ENCODE measurements at regions not wholly inside any gene's neighbourhood (a gene's known extent, or its start where the extent isn't known, plus 50 kb on each side); places are given as distances from the start of the nearest gene placed in this dataset.

- no peak for DNase-seq (ENCODE audit: low spot score)
Measured at GRCh38 chr1:5812295-5812694, 179.9 kb downstream of the NPHP4 start.

- DNase-seq (ENCODE audit: low spot score) = no peak
Measured at GRCh38 chr1:5811419-5811818, 180.8 kb downstream of the NPHP4 start.

GRCh38 chr1:5810553-5811270 is 181.5 kb downstream of the NPHP4 start:
- DNase-seq (ENCODE audit: low spot score) = no peak

GRCh38 chr1:5810131-5810530 is 182.1 kb downstream of the NPHP4 start:
- no peak for DNase-seq (ENCODE audit: low spot score)

DNA sequence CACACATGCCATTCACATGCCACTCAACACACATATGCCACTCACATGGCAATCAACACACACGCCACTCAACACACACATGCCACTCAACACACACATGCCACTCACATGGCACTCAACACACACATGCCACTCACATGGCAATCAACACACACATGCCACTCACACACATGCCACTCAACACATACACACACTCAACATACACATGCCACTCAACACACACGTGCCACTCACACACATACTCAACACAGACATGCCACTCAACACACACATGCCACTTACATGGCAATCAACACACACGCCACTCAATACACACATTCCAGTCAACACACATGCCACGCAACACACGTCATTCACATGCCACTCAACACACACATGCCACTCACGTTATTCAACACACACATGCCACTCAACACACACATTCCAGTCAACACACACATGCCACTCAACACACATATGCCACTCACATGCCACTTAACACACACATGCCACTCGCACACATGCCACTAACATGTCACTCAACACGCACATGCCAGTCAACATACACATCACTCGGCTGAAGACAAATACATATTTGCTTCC is 182.9 kb downstream of the NPHP4 start:
- no peak for DNase-seq (ENCODE audit: low spot score)

- no peak for DNase-seq (ENCODE audit: low spot score)
Measured at GRCh38 chr1:5803851-5804250, 188.4 kb downstream of the NPHP4 start.

GRCh38 chr1:5802606-5803005 is 189.6 kb downstream of the NPHP4 start:
- DNase-seq (ENCODE audit: low spot score) = no peak

- no peak for DNase-seq (ENCODE audit: low spot score)
Measured at GRCh38 chr1:5798904-5799303, 193.3 kb downstream of the NPHP4 start.

DNA sequence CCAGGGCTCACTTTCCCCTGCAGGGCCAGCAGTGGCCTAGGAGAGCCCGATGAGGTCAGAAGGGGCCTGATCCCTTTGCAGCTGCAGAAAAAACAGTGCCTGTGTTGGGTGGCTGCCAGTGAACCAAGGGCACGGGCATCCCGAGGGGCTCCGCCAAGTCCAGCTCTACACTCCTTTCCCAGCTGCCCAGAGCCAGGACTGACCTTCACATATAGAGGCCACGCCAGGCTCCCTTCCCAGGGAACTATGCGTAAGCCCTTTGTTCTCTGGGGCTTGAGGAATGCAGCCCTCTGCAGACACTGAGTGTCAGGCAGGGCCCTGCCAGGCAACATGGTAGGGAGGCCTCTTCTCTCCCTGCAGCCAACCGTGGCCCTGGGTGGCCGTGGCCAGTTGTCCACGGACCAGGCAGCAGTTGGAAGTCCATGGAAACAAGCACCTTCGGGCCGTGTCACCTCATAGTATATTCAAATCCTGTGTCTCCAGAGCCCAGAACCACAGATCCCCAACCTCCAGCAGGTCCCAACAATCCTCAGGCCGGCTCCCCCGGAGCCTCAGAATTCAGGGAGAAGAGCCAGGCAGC is 194.0 kb downstream of the NPHP4 start:
- no peak for DNase-seq (ENCODE audit: low spot score)

DNA sequence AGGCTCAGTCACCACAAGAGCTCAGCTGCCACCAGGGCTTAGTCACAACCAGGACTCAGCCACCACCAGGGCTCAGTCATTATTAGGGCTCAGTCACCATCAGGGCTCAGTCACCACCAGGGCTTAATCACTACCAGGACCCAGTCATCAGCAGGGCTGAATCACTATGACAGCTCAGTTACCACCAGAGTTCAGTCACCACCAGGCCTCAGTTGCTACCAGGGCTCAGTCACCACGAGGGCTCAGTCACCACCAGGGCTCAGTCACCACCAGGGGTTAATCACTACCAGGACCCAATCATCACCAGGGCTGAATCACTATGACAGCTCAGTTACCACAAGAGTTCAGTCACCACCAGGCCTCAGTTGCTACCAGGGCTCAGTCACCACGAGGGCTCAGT is 196.2 kb downstream of the NPHP4 start:
- DNase-seq (ENCODE audit: low spot score) = no peak

GRCh38 chr1:5794279-5794678 is 197.9 kb downstream of the NPHP4 start:
- no peak for DNase-seq (ENCODE audit: low spot score)

GRCh38 chr1:5793516-5793915 is 198.7 kb downstream of the NPHP4 start:
- DNase-seq (ENCODE audit: low spot score) = no peak

GRCh38 chr1:5781079-5781478 is 211.1 kb downstream of the NPHP4 start:
- DNase-seq (ENCODE audit: low spot score) = no peak

DNA sequence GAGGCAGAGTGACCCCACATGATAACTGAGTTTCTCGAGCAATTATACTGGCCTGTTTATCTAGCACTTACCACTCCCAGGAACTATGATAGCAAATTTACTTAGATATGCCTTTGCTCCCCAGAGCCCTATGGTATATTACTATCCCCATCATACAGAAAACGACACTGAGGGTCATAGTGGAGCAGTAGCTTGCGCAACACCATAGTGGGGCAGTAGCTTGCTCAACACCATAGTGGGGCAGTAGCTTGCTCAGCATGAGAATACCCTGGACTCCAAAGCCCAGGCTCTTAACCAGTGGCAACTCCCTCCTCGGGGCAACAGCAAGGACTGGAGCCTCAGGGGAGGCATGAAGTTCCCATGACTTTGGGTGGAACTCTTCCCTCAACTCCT is 211.9 kb downstream of the NPHP4 start:
- no peak for DNase-seq (ENCODE audit: low spot score)

DNA sequence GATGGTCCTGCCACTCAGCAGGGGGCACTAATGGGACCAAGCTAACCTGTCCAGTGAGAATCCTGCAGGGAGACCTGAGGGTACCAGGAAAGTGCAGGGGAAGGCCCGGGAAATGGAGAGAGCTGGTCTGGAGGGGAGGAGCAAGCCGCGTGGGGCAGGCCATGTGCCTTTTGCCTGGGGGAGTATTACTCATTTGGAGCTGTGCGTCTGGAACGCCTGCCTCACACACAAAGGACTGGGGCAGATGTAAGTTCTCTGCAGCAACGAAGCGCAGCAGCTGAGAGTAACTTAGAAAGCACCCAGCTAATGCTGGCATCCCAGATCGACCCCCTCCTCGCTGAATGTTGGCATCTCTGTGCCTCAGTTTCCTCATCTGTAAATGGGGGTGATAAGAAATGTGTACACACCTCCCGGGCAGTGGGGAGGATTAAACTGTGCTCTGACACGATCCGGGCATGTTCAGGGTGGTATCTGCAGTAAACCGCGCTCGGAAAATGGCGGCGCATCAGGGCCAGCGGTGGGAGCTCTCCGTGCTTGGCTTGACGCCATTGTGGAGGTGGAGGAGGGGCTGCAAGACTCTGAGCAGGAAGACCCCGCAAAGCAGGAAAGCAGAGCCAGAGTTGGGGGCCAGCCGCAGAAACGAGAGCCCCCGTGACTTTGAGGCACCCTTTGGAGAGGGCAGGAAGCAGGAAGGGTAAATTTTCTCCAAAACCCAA is 212.5 kb downstream of the NPHP4 start:
- DNase-seq (ENCODE audit: low spot score) = no peak

DNA sequence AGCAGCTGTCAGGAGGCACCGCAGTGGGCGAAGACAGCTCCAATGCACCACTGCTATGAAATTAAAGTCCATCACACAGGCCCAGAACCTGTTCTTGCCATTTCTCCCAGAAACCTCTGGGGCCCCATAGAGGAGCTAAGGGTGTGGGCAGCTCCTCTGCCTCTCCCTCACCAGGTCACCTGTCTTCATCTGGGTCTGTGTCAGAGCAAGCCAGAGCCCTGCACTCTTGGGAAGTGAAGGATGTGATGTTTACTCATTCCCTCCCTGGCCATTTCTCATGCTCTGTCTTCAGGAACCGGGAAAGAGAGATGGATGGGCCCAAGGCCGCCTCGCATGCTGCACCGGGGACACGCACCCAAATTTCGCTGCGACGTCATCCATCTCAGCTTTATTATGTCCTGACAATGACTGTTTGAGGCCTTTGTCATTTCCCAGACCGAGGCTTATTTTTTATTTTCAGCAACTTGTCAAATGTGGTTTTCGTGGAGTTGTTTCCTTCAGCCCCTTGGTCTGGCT is 216.1 kb downstream of the NPHP4 start:
- DNase-seq (ENCODE audit: low spot score) = no peak

DNA sequence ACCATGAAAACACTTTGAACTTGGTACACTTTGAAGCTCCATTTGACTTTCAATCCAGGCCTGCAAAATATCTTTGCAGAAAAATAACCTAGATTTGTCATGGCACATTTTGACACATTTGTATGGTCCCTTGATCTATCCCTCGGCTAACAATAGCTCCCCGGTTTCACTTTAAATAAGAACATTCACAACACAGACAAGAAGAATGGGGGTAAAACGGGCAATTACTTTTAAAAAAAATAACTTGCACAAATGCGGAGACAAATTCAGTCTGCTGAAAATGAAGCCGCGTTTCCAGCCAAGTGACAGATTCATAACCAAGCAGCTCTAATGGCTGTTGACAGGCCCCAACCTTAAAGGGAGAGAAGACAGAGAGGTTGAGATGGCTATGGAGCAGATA is 218.2 kb downstream of the NPHP4 start:
- no peak for DNase-seq (ENCODE audit: low spot score)

- no peak for DNase-seq (ENCODE audit: low spot score)
Measured at GRCh38 chr1:5771788-5772187, 220.4 kb downstream of the NPHP4 start.

DNA sequence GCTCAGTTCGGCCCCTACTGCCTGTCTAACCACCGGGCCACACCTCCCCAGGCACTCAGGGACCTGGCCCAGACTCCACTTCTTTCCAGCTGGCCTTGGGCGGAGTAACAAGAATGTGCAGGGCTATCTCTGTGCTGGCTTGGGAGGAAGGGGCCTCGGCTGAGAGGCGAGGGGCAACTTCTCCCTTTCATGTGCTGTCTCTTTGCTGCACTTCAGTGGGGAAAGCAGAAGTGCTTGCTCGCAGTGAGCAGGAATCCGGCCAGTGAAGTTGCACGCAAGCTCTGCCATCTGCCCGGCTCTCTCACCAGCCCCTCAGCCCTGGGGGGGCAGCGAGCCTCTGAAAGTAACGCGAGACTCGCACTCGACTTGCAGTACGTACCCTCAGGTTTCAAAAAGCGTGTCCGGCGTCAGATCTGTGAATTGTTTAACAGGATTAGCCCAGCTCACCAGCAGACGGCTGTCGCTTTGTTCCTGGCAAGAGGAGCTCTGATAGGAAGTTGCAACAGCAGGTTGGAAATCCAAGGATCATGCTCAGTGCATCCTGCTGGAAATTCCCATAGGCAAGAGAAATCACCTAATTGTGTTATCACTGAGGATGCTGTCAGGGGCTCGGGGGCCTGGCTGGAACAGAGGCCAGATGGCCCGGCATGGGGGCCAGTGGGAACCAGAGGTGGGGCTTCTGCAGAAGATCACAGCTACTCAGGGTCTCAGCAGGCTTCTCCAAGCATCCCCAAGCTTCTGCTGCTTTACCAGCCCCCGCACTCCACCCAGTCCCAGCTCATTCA is 221.1 kb downstream of the NPHP4 start:
- DNase-seq (ENCODE audit: low spot score) = no peak

DNA sequence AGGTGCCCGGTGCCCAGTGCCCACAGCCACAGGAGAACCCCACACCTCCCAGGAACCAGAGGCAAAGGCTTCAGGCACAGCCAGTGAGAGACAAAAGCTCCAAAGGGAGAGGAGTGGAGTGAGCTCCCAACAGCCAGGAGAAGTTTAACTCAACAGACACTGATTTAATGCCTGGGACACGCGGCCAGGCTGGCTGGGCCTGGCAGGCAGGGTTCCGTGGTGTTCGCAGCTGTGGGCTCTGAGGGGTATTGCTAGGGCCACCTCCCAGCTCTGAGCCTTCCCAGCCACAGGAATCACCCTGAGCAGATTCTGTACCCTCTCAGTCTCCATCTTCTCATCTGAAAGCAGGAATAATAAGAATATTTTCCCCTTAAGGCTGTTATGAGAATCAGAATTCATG is 222.5 kb downstream of the NPHP4 start:
- DNase-seq (ENCODE audit: low spot score) = no peak

- DNase-seq (ENCODE audit: low spot score) = no peak
Measured at GRCh38 chr1:5769146-5769545, 223.1 kb downstream of the NPHP4 start.

DNA sequence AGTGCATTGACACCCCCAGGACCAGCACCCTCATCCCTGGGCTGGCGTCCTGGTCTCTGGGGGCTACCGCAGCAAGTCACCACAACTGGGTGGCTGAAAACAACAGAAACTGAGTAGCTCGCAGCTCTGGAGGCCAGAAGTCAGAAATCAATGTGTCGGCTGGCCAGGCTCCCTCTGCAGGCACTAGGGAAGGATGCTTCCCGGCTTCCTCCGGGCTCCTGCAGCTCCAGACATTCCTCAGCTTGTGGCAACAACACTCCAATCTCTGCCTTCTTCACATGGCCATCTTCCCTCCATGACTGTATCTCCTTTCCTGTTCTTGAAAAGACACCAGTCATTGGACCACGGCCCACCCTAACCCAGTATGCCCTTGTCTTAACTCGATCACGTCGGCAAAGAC is 224.2 kb downstream of the NPHP4 start:
- no peak for DNase-seq (ENCODE audit: low spot score)
